ENCODE measurements at regions not wholly inside any gene's neighbourhood (a gene's known extent, or its start where the extent isn't known, plus 50 kb on each side); places are given as distances from the start of the nearest gene placed in this dataset.

DNA sequence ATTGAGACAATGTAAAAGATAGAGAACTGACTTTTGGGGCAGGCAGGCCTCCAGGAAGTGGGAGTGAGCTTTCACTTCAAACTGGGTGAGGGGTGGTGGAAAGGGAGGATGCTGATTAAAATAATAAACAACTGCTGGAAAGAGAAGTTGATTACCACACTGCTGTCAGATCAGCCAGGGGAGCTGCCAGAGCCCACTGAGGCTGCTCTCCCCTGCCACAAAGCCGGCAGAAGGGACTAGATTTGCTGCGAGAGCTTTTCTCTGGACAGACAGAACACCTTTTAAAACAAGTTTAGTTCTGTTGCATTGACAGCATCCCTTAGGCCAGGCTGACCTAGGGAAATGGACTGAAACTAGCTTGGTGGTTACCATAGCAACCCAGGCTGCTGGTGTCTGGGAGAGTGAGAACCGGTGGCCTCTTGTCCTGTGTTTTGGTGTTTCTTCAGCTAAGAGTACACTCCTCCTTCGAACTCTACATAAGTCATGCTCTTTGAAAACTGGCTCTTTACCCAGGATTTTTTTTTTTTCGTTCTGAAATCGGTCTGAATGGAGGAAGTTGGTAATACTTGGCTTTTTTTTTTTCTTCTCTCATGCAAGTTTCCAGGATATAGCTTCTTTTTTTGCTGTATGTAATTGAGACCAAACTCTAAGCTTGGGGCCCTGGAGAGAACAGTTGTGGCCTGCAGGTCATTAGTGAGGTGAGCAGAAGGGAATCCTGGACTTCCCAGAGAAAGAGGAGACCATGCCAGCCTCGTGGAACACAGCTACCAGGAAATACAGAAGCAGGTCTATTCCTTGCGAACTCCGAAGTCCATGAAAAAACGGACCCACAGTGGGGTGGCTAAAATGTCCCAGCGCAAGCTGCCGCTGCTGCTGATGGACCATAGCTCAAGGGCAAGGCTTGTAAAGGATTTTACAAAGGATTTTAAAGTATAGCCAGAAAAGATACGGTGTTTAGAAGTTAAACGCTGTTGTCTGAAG lies 374.4 kb downstream of the UTRN start (continued):
- TF ChIP-seq ZNF462 (CRISPR knock-in tag; IDR thresholded peaks at IDR 0.05) (no peak), STAT1 (IDR thresholded peaks at IDR 0.05; ENCODE audit: unreplicated experiment) (no peak), ETS1 (IDR thresholded peaks at IDR 0.05) (no peak), CTCF (conservative IDR thresholded peaks at IDR 0.05; ENCODE audit: low read depth in 2 of 2) (no peak), EZH2phosphoT487 (IDR thresholded peaks at IDR 0.05; ENCODE audit: unreplicated experiment) (no peak), ZNF114 (CRISPR knock-in tag; IDR thresholded peaks at IDR 0.05) (no peak), CREB1 (CRISPR knock-in tag; IDR thresholded peaks at IDR 0.05; ENCODE audit: low read depth) (no peak)

Data from GM23338 (cell line).